IMR-90 (cell line): ENCODE measurements at regions not wholly inside any gene's neighbourhood (a gene's known extent, or its start where the extent isn't known, plus 50 kb on each side); places are given as distances from the start of the nearest gene placed in this dataset.
"Not testable (repeated sequence)": the region's sequence is repeated elsewhere in the genome, so short reads cannot be mapped to it uniquely, and the experiment has no call there.

Experiments used
- ATAC-seq: fragments of 200-7000 bp; cut with Tn5 transposase; 2 replicates; pipeline ENCODE4 v1.9.1; 2020; ENCODE audit warnings: low read depth, mild to moderate bottlenecking, moderate library complexity
- BruUV-seq: library from RNA; stranded (reverse); fragments of 400-500 nt; replicated peaks from 2 replicates; lab custom pipeline; 2021; lab: Mats Ljungman, UMichigan
- CTCF ChIA-PET: fragments of 300-600 bp; formaldehyde crosslinking; extraction: SDS; loops from one replicate; lab custom pipeline; 2021; ENCODE audit warnings: antibody characterized with exemption; lab: Yijun Ruan, JAX
- POLR2A ChIA-PET: fragments of 300-600 bp; sonication (Branson Sonifier 250); formaldehyde crosslinking; loops from one replicate; lab custom pipeline; 2022; ENCODE audit warnings: antibody characterized with exemption; ENCODE audit not compliant: unreplicated experiment; lab: Charles Lee
- DNase-seq: peaks from one replicate; pipeline ENCODE4 v3.0.0; 2013
- H2AFZ ChIP-seq: replicated peaks from 2 replicates; pipeline ENCODE3; 2013; ENCODE audit warnings: low read length, mild to moderate bottlenecking; ENCODE audit not compliant: poor library complexity
- H2AK5ac ChIP-seq: 2 replicates; pipeline ENCODE4 v1.6.1; 2013; ENCODE audit warnings: low read depth, low read length, inconsistent platforms
- H2AK9ac ChIP-seq: replicated peaks from 2 replicates; pipeline ENCODE3; 2013; ENCODE audit warnings: mild to moderate bottlenecking, low read depth, low read length, moderate library complexity; ENCODE audit not compliant: poor library complexity
- H2BK120ac ChIP-seq: 2 replicates; pipeline ENCODE4 v1.6.1; 2013; ENCODE audit warnings: low read depth, low read length, inconsistent platforms
- H2BK15ac ChIP-seq: 3 replicates; pipeline ENCODE4 v1.6.1; 2013; ENCODE audit warnings: low read depth, low read length, inconsistent platforms
- H2BK20ac ChIP-seq: 2 replicates; pipeline ENCODE4 v1.6.1; 2013; ENCODE audit warnings: low read depth, mild to moderate bottlenecking, inconsistent platforms, low read length, moderate library complexity
- H2BK5ac ChIP-seq: 2 replicates; pipeline ENCODE4 v1.6.1; 2013; ENCODE audit warnings: mild to moderate bottlenecking, low read depth, low read length, inconsistent platforms; ENCODE audit not compliant: poor library complexity, severe bottlenecking
- H3K14ac ChIP-seq: replicated peaks from 2 replicates; pipeline ENCODE4 v1.6.1; 2013; ENCODE audit warnings: low read depth, low read length, inconsistent platforms
- H3K18ac ChIP-seq: 2 replicates; pipeline ENCODE4 v1.6.1; 2013; ENCODE audit warnings: low read depth, low read length, control low read depth
- H3K23ac ChIP-seq: 2 replicates; pipeline ENCODE4 v1.6.1; 2013; ENCODE audit warnings: low read depth, low read length, inconsistent platforms
- H3K27ac ChIP-seq: 2 replicates; pipeline ENCODE4 v1.5.1; 2013; ENCODE audit warnings: mild to moderate bottlenecking, control low read depth, low read length; ENCODE audit not compliant: insufficient read depth
- H3K27me3 ChIP-seq: 2 replicates; pipeline ENCODE4 v1.6.1; 2013; ENCODE audit warnings: low read length; ENCODE audit not compliant: control insufficient read depth, insufficient read depth
- H3K36me3 ChIP-seq: 2 replicates; pipeline ENCODE4 v1.6.1; 2013; ENCODE audit warnings: low read length, mixed read lengths; ENCODE audit not compliant: control insufficient read depth, insufficient read depth
- H3K4ac ChIP-seq: 2 replicates; pipeline ENCODE4 v1.6.1; 2013; ENCODE audit warnings: low read depth, low read length, inconsistent platforms
- H3K4me1 ChIP-seq: 2 replicates; pipeline ENCODE4 v1.6.1; 2013; ENCODE audit warnings: low read length, mixed read lengths; ENCODE audit not compliant: control insufficient read depth, insufficient read depth
- H3K4me2 ChIP-seq: 2 replicates; pipeline ENCODE4 v1.6.1; 2013; ENCODE audit warnings: low read depth, mild to moderate bottlenecking, control low read depth, low read length, moderate library complexity
- H3K4me3 ChIP-seq: 2 replicates; pipeline ENCODE4 v1.5.1; 2013; ENCODE audit warnings: low read depth, mild to moderate bottlenecking, control low read depth, low read length, moderate library complexity; ENCODE audit not compliant: insufficient read depth
- H3K56ac ChIP-seq: 2 replicates; pipeline ENCODE4 v1.6.1; 2013; ENCODE audit warnings: low read length, inconsistent platforms; ENCODE audit not compliant: insufficient read depth; ENCODE audit errors: extremely low read depth
- H3K79me1 ChIP-seq, 2 experiments: 2 replicates each; pipeline ENCODE4 v1.6.1; 2013; ENCODE audit warnings: low read length in 2 of 2, inconsistent platforms in 1 of 2, low read depth in 1 of 2
- H3K9ac ChIP-seq: 2 replicates; pipeline ENCODE4 v1.6.1; 2013; ENCODE audit warnings: low read depth, low read length, control low read depth
- H3K9me1 ChIP-seq: 2 replicates; pipeline ENCODE4 v1.6.1; 2013; ENCODE audit warnings: low read length, inconsistent platforms; ENCODE audit not compliant: insufficient read depth
- H3K9me3 ChIP-seq: 2 replicates; pipeline ENCODE4 v1.6.1; 2013; ENCODE audit warnings: low read length; ENCODE audit not compliant: control insufficient read depth, insufficient read depth
- H4K20me1 ChIP-seq: 2 replicates; pipeline ENCODE4 v1.6.1; 2013; ENCODE audit warnings: low read length, inconsistent platforms; ENCODE audit not compliant: insufficient read depth
- H4K5ac ChIP-seq: 2 replicates; pipeline ENCODE4 v1.6.1; 2013; ENCODE audit warnings: mild to moderate bottlenecking, low read depth, low read length, control low read depth
- H4K8ac ChIP-seq, 2 experiments: 2 replicates each; pipeline ENCODE4 v1.6.1; 2013; ENCODE audit warnings: low read depth in 2 of 2, low read length in 2 of 2, control low read depth in 1 of 2, inconsistent platforms in 1 of 2
- H4K91ac ChIP-seq: 2 replicates; pipeline ENCODE4 v1.6.1; 2013; ENCODE audit warnings: low read depth, low read length, inconsistent platforms; ENCODE audit not compliant: insufficient read depth
- dilution Hi-C: fragments of 300-500 bp; cut with HindIII; formaldehyde crosslinking; loops from one replicate; pipeline ENCODE4 v1.14.3; 2018; ENCODE audit warnings: low sequenced_read_pairs; ENCODE audit not compliant: unreplicated experiment
- in situ Hi-C: fragments of 300-500 bp; cut with MboI; formaldehyde crosslinking; loops from 3 replicates; pipeline ENCODE4 v1.14.3; 2019; ENCODE audit warnings: low sequenced_read_pairs, inconsistent platforms, mixed read lengths
- intact Hi-C: fragments of 100-400 bp; cut with micrococcal nuclease; formaldehyde crosslinking; loops from 2 replicates; pipeline ENCODE4 v1.10.0; 2022

DNA sequence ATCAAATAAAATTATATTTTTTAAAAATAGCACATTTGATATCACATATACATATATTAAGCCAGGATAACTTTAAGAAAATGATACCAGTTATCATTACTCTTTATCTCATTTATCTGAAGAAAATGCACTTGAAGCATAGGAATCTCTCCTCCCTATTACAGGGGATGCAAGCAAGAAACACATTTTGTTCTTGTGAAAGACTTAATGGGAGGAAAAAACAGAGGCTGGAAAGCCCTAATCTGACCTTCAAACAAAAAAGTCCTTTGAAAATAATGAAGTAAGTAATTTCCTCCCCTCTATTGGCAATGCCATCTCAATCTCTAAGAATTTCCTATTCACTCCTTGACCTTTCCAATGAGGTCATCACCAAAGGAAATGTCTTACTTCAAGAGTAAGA, 1012.6 kb upstream of the ADAMTS5 start:
- CTCF ChIA-PET, H2BK5ac ChIP-seq, H3K27ac ChIP-seq, H2AFZ ChIP-seq, H3K4me2 ChIP-seq, H3K23ac ChIP-seq, H3K27me3 ChIP-seq, H4K91ac ChIP-seq, in situ Hi-C loops, H4K5ac ChIP-seq, H2BK120ac ChIP-seq, POLR2A ChIA-PET, dilution Hi-C loops, BruUV-seq, DNase-seq, H3K4me1 ChIP-seq, H4K20me1 ChIP-seq, H3K14ac ChIP-seq, H3K18ac ChIP-seq, H2BK15ac ChIP-seq, H2AK5ac ChIP-seq, H3K79me1 ChIP-seq, H3K4me3 ChIP-seq, H3K4ac ChIP-seq, H3K56ac ChIP-seq, H3K9me1 ChIP-seq, H3K9ac ChIP-seq, H3K9me3 ChIP-seq, H3K36me3 ChIP-seq, H2AK9ac ChIP-seq, ATAC-seq, H2BK20ac ChIP-seq, H4K8ac ChIP-seq, intact Hi-C loops: not testable (repeated sequence)
